DND-41 (cell line): ENCODE measurements at regions not wholly inside any gene's neighbourhood (a gene's known extent, or its start where the extent isn't known, plus 50 kb on each side); places are given as distances from the start of the nearest gene placed in this dataset.

Experiments used
- EZH2 ChIP-seq: IDR thresholded peaks from 3 replicates; pipeline ENCODE4 v1.6.1; 2012; ENCODE audit warnings: borderline replicate concordance, low read depth, mild to moderate bottlenecking, moderate library complexity, low read length, inconsistent platforms; ENCODE audit not compliant: severe bottlenecking
- TF ChIP-seq, protein P1 (sequence below): IDR thresholded peaks from 2 replicates; pipeline ENCODE4 v1.5.1; 2012; ENCODE audit warnings: borderline replicate concordance, low read length, moderate library complexity, mild to moderate bottlenecking; ENCODE audit not compliant: poor library complexity, severe bottlenecking; ENCODE audit errors: extremely low read depth

DNA sequence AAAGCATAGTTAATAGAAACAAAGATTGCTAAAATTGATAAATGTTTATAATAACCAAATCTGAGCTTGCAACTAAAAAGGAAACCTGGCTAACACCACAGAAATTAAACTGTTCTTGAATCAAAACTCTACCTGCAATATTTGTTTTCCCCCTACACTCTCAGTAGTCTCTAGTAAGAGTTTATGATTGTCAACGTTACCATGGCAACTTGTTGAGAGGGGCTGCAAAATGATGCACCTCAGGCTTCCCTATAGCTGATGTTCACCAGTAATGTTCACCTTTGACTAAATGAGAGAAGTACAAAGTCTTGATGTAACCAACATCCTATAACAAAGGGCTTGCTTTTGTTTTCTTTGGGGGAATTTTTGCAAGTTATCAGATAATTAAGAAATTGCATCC is 101.1 kb upstream of the FHIT start:
- TF ChIP-seq, protein P1, sequence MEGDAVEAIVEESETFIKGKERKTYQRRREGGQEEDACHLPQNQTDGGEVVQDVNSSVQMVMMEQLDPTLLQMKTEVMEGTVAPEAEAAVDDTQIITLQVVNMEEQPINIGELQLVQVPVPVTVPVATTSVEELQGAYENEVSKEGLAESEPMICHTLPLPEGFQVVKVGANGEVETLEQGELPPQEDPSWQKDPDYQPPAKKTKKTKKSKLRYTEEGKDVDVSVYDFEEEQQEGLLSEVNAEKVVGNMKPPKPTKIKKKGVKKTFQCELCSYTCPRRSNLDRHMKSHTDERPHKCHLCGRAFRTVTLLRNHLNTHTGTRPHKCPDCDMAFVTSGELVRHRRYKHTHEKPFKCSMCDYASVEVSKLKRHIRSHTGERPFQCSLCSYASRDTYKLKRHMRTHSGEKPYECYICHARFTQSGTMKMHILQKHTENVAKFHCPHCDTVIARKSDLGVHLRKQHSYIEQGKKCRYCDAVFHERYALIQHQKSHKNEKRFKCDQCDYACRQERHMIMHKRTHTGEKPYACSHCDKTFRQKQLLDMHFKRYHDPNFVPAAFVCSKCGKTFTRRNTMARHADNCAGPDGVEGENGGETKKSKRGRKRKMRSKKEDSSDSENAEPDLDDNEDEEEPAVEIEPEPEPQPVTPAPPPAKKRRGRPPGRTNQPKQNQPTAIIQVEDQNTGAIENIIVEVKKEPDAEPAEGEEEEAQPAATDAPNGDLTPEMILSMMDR = no peak
- no peak for TF ChIP-seq EZH2
